ENCODE measurements at regions not wholly inside any gene's neighbourhood (a gene's known extent, or its start where the extent isn't known, plus 50 kb on each side); places are given as distances from the start of the nearest gene placed in this dataset.
"Not testable (repeated sequence)": the region's sequence is repeated elsewhere in the genome, so short reads cannot be mapped to it uniquely, and the experiment has no call there.

DNA sequence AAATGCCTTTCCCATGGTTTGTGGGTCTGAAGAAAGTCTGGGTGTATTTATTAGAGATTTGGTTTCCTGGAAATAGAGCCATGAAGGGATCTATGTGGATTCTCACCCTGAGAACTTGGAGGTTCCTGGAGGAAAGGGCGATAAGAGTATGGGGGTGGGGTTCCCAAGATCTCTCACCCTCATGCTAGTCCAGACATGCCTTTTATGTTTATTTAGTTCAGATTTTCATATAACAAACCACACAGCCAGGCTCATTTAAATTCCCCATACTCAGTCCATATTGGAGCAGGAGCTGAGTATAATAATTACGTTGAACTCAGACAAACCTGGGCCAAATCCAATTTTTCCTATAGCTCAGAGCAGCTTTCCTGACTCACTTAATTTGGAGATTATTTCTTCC is 566.6 kb downstream of the GOLGA6L6 start:
- H2AFZ ChIP-seq: no peak overlapping the region
- no peak overlapping the region for H3K4me2 ChIP-seq
- BruUV-seq (replicated peaks): no TSS peak
- no peaks in the 10 kb centered on the region for H3K27me3 ChIP-seq (ENCODE audit: insufficient read depth, low read depth)
- no peaks in the 10 kb centered on the region for H3K4me1 ChIP-seq (replicated peaks; ENCODE audit: insufficient read depth)
- no peaks in the 10 kb centered on the region for H3K9me2 ChIP-seq (ENCODE audit: insufficient read depth)
- ChIA-PET CTCF (no interaction called here), POLR2A (ENCODE audit: unreplicated experiment) (no interaction called here)
- intact Hi-C loops (cut with micrococcal nuclease; ENCODE audit: unreplicated experiment): no loop called here
- TF ChIP-seq, protein P1, sequence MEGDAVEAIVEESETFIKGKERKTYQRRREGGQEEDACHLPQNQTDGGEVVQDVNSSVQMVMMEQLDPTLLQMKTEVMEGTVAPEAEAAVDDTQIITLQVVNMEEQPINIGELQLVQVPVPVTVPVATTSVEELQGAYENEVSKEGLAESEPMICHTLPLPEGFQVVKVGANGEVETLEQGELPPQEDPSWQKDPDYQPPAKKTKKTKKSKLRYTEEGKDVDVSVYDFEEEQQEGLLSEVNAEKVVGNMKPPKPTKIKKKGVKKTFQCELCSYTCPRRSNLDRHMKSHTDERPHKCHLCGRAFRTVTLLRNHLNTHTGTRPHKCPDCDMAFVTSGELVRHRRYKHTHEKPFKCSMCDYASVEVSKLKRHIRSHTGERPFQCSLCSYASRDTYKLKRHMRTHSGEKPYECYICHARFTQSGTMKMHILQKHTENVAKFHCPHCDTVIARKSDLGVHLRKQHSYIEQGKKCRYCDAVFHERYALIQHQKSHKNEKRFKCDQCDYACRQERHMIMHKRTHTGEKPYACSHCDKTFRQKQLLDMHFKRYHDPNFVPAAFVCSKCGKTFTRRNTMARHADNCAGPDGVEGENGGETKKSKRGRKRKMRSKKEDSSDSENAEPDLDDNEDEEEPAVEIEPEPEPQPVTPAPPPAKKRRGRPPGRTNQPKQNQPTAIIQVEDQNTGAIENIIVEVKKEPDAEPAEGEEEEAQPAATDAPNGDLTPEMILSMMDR (conservative IDR thresholded peaks at IDR 0.05): no peak
- TF ChIP-seq EZH2 (IDR thresholded peaks at IDR 0.05; ENCODE audit: low read depth): no peak
- no peak for DNase-seq
- H3K79me2 ChIP-seq (ENCODE audit: low read depth): no peaks in the 10 kb centered on the region
- no peaks in the 10 kb centered on the region for H3F3A ChIP-seq (ENCODE audit: insufficient read depth, low read depth)
- no peaks in the 10 kb centered on the region for H3K9me3 ChIP-seq (ENCODE audit: insufficient read depth, low read depth)
- no peak overlapping the region for H3K4me3 ChIP-seq
- H3K36me3 ChIP-seq (ENCODE audit: low read depth): no peaks in the 10 kb centered on the region
- H3K27ac ChIP-seq: no peak overlapping the region
- no peaks in the 10 kb centered on the region for H4K20me1 ChIP-seq (ENCODE audit: insufficient read depth)

- Histone ChIP-seq H4K20me1 (ENCODE audit: insufficient read depth) (no peaks in the 10 kb centered on the region), H3K9me2 (ENCODE audit: insufficient read depth) (no peaks in the 10 kb centered on the region), H3K27me3 (ENCODE audit: insufficient read depth, low read depth) (no peaks in the 10 kb centered on the region), H3K36me3 (ENCODE audit: low read depth) (no peaks in the 10 kb centered on the region), H3K9me3 (ENCODE audit: insufficient read depth, low read depth) (no peaks in the 10 kb centered on the region), H3K27ac (no peak overlapping the region), H3K79me2 (ENCODE audit: low read depth) (no peaks in the 10 kb centered on the region), H3F3A (ENCODE audit: insufficient read depth, low read depth) (no peaks in the 10 kb centered on the region), H2AFZ (no peak overlapping the region), H3K4me1 (replicated peaks; ENCODE audit: insufficient read depth) (no peaks in the 10 kb centered on the region), H3K4me2 (no peak overlapping the region), H3K4me3 (no peak overlapping the region)
- TF ChIP-seq, protein P1 (conservative IDR thresholded peaks at IDR 0.05): peak; percentile 71
- TF ChIP-seq EZH2 (IDR thresholded peaks at IDR 0.05; ENCODE audit: low read depth): no peak
- intact Hi-C loops (cut with micrococcal nuclease; ENCODE audit: unreplicated experiment): no loop called here
- CTCF ChIA-PET: no interaction called here
- POLR2A ChIA-PET (ENCODE audit: unreplicated experiment): no interaction called here
- DNase-seq: peak in 1 of 2 experiments; percentile 38
- no TSS peak for BruUV-seq (replicated peaks)
These were observed 567.9 kb downstream of the GOLGA6L6 start for GRCh38 chr15:19973718-19974117.

DNA sequence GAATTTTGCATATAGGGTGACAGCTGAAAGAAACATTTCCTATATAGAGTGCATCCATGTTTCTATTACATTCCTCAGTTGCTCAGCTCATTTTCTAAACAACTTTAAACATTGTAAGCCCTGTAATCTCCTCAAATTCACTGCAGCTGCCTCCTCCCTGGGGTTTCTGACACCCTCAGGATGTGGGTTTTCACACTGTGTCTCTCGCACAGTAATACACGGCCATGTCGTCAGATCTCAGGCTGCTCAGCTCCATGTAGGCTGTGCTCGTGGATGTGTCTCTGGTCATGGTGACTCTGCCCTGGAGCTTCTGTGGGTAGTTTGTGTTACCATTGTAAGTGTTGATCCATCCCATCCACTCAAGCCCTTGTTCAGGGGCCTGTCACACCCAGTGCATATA is 569.0 kb downstream of the GOLGA6L6 start:
- H2AFZ ChIP-seq; intact Hi-C loops (cut with micrococcal nuclease; ENCODE audit: unreplicated experiment); H4K20me1 ChIP-seq (ENCODE audit: insufficient read depth); DNase-seq; H3K79me2 ChIP-seq (ENCODE audit: low read depth); POLR2A ChIA-PET (ENCODE audit: unreplicated experiment); H3K36me3 ChIP-seq (ENCODE audit: low read depth); CTCF ChIA-PET; H3K27ac ChIP-seq; H3K27me3 ChIP-seq (ENCODE audit: insufficient read depth, low read depth); H3K9me2 ChIP-seq (ENCODE audit: insufficient read depth); H3F3A ChIP-seq (ENCODE audit: insufficient read depth, low read depth); H3K9me3 ChIP-seq (ENCODE audit: insufficient read depth, low read depth); H3K4me3 ChIP-seq; H3K4me1 ChIP-seq (replicated peaks; ENCODE audit: insufficient read depth); H3K4me2 ChIP-seq; BruUV-seq (replicated peaks): not testable (repeated sequence)

- H3K79me2 ChIP-seq (ENCODE audit: low read depth); H3K9me3 ChIP-seq (ENCODE audit: insufficient read depth, low read depth); H3K9me2 ChIP-seq (ENCODE audit: insufficient read depth); H4K20me1 ChIP-seq (ENCODE audit: insufficient read depth); CTCF ChIA-PET; H3K4me3 ChIP-seq; H3K4me2 ChIP-seq; DNase-seq; BruUV-seq (replicated peaks); POLR2A ChIA-PET (ENCODE audit: unreplicated experiment); H3K36me3 ChIP-seq (ENCODE audit: low read depth); H2AFZ ChIP-seq; intact Hi-C loops (cut with micrococcal nuclease; ENCODE audit: unreplicated experiment); H3K27ac ChIP-seq; H3K27me3 ChIP-seq (ENCODE audit: insufficient read depth, low read depth); H3K4me1 ChIP-seq (replicated peaks; ENCODE audit: insufficient read depth); H3F3A ChIP-seq (ENCODE audit: insufficient read depth, low read depth): not testable (repeated sequence)
These were observed 576.0 kb downstream of the GOLGA6L6 start for GRCh38 chr15:19965574-19965973.

- H3K79me2 ChIP-seq (ENCODE audit: low read depth); POLR2A ChIA-PET (ENCODE audit: unreplicated experiment); H3K9me3 ChIP-seq (ENCODE audit: insufficient read depth, low read depth); H3K4me1 ChIP-seq (replicated peaks; ENCODE audit: insufficient read depth); H3K27ac ChIP-seq; intact Hi-C loops (cut with micrococcal nuclease; ENCODE audit: unreplicated experiment); H3K27me3 ChIP-seq (ENCODE audit: insufficient read depth, low read depth); H3K4me2 ChIP-seq; DNase-seq; H4K20me1 ChIP-seq (ENCODE audit: insufficient read depth); CTCF ChIA-PET; H3K36me3 ChIP-seq (ENCODE audit: low read depth); BruUV-seq (replicated peaks); H3K4me3 ChIP-seq; H2AFZ ChIP-seq; H3K9me2 ChIP-seq (ENCODE audit: insufficient read depth); H3F3A ChIP-seq (ENCODE audit: insufficient read depth, low read depth): not testable (repeated sequence)
These were observed 577.1 kb downstream of the GOLGA6L6 start for GRCh38 chr15:19964480-19964879.
